ENCODE measurements at regions not wholly inside any gene's neighbourhood (a gene's known extent, or its start where the extent isn't known, plus 50 kb on each side); places are given as distances from the start of the nearest gene placed in this dataset.

DNA sequence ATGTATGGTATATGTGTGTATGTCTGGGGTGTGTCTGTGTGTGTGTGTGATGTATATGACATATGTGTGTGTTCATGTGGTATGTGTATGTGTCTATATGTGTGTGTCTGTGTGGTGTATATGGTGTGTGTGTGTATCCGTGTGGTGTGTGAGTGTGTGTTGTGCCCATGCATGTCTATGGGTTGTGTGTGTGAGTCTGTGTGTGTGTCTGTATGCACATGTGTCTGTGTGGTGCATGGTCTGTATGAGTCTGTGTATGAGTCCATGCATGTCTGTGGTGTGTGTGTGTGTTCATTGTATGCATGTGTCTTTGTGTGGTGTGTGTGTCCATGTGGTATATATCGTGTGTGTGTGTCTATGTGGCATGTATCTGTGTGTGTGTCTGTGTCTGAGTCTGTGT lies 168.1 kb upstream of the GSC start:
- no peak overlapping the region for H3K9ac ChIP-seq (ENCODE audit: insufficient read depth in 1 of 2, low read length in 2 of 2)
- WGBS, 2 donors: 91 to 93% methylated on average over 2 of the region's 2 CpGs
- ATAC-seq (ENCODE audit: insufficient read depth, low FRiP score) (no peak), DNase-seq (no peak)
- peaks cover 0 to 6% (median 0%) of the 10 kb centered on the region in 4 donors for H3K9me3 ChIP-seq (ENCODE audit: control insufficient read depth in 4 of 4, insufficient read depth in 3 of 4, low read length in 3 of 4)
- no peaks in the 10 kb centered on the region for H3K36me3 ChIP-seq (ENCODE audit: control insufficient read depth in 4 of 4, insufficient read depth in 4 of 4, low read length in 4 of 4)
- peaks cover 0 to 7% (median 5%) of the 10 kb centered on the region in 3 donors for H3K27me3 ChIP-seq (ENCODE audit: control insufficient read depth in 3 of 3, insufficient read depth in 3 of 3, low read length in 2 of 3)
- H3K27ac ChIP-seq (ENCODE audit: low read depth in 1 of 2, low read length in 1 of 2): no peak overlapping the region
- TF ChIP-seq, protein P1, sequence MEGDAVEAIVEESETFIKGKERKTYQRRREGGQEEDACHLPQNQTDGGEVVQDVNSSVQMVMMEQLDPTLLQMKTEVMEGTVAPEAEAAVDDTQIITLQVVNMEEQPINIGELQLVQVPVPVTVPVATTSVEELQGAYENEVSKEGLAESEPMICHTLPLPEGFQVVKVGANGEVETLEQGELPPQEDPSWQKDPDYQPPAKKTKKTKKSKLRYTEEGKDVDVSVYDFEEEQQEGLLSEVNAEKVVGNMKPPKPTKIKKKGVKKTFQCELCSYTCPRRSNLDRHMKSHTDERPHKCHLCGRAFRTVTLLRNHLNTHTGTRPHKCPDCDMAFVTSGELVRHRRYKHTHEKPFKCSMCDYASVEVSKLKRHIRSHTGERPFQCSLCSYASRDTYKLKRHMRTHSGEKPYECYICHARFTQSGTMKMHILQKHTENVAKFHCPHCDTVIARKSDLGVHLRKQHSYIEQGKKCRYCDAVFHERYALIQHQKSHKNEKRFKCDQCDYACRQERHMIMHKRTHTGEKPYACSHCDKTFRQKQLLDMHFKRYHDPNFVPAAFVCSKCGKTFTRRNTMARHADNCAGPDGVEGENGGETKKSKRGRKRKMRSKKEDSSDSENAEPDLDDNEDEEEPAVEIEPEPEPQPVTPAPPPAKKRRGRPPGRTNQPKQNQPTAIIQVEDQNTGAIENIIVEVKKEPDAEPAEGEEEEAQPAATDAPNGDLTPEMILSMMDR (IDR thresholded peaks at IDR 0.05; ENCODE audit: control extremely low read depth, extremely low read depth): no peak
- H3K4me1 ChIP-seq (ENCODE audit: control insufficient read depth in 5 of 5, insufficient read depth in 5 of 5, low read length in 5 of 5): peaks cover 0 to 23% (median 2%) of the 10 kb centered on the region in 5 donors
- H3K4me3 ChIP-seq: no peak overlapping the region

DNA sequence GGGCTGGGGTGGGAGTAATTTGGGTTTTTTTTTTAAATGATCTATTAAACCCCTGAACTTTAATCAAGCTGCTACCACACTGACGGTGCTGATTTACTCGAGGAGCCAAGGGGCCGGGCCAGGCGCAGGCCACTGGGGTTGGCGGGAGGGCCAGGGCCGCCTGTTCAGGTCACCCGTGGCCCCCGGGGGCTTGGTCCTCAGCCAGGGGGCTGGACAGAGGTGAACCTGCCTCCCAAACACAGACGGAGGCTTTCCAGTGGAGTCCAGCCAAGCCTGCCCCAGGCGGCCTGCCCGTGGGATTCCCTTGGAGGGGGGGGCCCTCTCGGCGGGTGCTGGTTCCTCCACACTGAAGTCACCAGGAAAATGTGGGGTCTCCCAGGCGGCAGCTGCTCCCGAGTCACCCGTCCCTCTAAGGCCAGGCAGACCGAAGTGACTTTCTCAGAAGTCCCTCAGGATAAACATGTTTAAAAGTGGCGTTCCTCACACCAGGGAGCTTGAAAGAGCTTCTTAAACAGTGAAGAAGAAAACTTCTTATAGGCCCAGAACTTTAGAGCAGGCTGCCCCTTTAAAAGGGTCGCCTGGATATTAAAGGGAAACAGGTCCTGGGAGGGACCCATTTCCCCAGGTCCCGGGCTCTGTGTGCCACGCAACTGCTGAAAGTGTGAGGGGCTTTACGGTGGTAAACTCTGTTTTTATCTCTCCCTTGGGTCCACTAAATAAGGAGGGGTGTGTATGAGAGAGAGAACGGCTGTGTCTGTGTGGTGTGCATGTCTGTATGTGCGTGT lies 167.2 kb upstream of the GSC start:
- peaks cover 0 to 23% (median 2%) of the 10 kb centered on the region in 5 donors for H3K4me1 ChIP-seq (ENCODE audit: control insufficient read depth in 5 of 5, insufficient read depth in 5 of 5, low read length in 5 of 5)
- WGBS, 2 donors: 51 to 67% methylated on average over 24 of the region's 24 CpGs
- H3K4me3 ChIP-seq: no peak overlapping the region
- peaks cover 0 to 3% (median 0%) of the 10 kb centered on the region in 4 donors for H3K9me3 ChIP-seq (ENCODE audit: control insufficient read depth in 4 of 4, insufficient read depth in 3 of 4, low read length in 3 of 4)
- TF ChIP-seq, protein P1 (IDR thresholded peaks at IDR 0.05; ENCODE audit: control extremely low read depth, extremely low read depth): no peak
- ATAC-seq (ENCODE audit: insufficient read depth, low FRiP score) (no peak), DNase-seq (peak; percentile 27 to 37 (median 34))
- H3K27me3 ChIP-seq (ENCODE audit: control insufficient read depth in 3 of 3, insufficient read depth in 3 of 3, low read length in 2 of 3): peaks cover 0 to 7% (median 5%) of the 10 kb centered on the region in 3 donors
- peak overlapping the region in 1 of 2 donors; percentile 28 for H3K9ac ChIP-seq (ENCODE audit: insufficient read depth in 1 of 2, low read length in 2 of 2)
- no peak overlapping the region for H3K27ac ChIP-seq (ENCODE audit: low read depth in 1 of 2, low read length in 1 of 2)
- H3K36me3 ChIP-seq (ENCODE audit: control insufficient read depth in 4 of 4, insufficient read depth in 4 of 4, low read length in 4 of 4): no peaks in the 10 kb centered on the region

DNA sequence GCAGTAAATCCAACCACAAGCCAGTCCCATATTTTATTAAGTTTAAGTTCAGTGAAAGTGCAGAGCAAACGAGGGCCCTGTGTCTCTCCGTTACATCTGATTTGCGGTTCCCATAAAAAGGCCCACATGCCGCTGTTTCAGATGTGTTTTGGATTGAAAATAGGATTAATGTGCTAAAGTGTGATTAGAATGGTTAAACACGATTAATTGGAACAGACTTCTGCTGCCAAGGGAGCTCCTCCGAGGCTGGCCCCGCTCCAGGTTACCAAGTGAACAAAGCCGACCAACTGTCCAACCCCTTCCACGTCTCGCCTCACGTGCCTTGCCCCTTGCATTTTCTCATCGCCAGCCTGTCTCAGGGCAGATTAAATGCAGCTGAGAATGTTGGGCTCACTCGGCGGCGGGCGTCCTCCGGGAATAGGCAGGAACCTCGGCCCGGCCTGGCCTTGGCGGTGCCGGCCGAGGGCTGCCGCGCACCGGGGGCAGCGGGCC lies 166.5 kb upstream of the GSC start:
- H3K4me1 ChIP-seq (ENCODE audit: control insufficient read depth in 5 of 5, insufficient read depth in 5 of 5, low read length in 5 of 5): peaks cover 0 to 23% (median 2%) of the 10 kb centered on the region in 5 donors
- TF ChIP-seq, protein P1 (IDR thresholded peaks at IDR 0.05; ENCODE audit: control extremely low read depth, extremely low read depth): no peak
- peak; percentile 76 to 81 (median 78) for DNase-seq
- H3K27ac ChIP-seq (ENCODE audit: low read depth in 1 of 2, low read length in 1 of 2): no peak overlapping the region
- H3K27me3 ChIP-seq (ENCODE audit: control insufficient read depth in 3 of 3, insufficient read depth in 3 of 3, low read length in 2 of 3): peaks cover 0 to 7% (median 5%) of the 10 kb centered on the region in 3 donors
- no peak overlapping the region for H3K9ac ChIP-seq (ENCODE audit: insufficient read depth in 1 of 2, low read length in 2 of 2)
- no peak overlapping the region for H3K4me3 ChIP-seq
- no peak for ATAC-seq (ENCODE audit: insufficient read depth, low FRiP score)
- no peaks in the 10 kb centered on the region for H3K36me3 ChIP-seq (ENCODE audit: control insufficient read depth in 4 of 4, insufficient read depth in 4 of 4, low read length in 4 of 4)
- peaks cover 0 to under 1% (median 0%) of the 10 kb centered on the region in 4 donors for H3K9me3 ChIP-seq (ENCODE audit: control insufficient read depth in 4 of 4, insufficient read depth in 3 of 4, low read length in 3 of 4)
- WGBS, 2 donors: 58 to 82% methylated on average over 26 of the region's 26 CpGs
